GM12878 (cell line): ENCODE measurements at regions not wholly inside any gene's neighbourhood (a gene's known extent, or its start where the extent isn't known, plus 50 kb on each side); places are given as distances from the start of the nearest gene placed in this dataset.

Source experiments
- ATF7 ChIP-seq: fragments of 450-650 bp; IDR thresholded peaks from 2 replicates; pipeline ENCODE4 v1.6.1; 2016; ENCODE audit warnings: low read depth, mild to moderate bottlenecking
- MEF2A ChIP-seq: IDR thresholded peaks from 2 replicates; pipeline ENCODE4 v1.6.1; 2011; ENCODE audit warnings: low read depth, mild to moderate bottlenecking, low read length, moderate library complexity; ENCODE audit not compliant: insufficient read depth
- RAD21 ChIP-seq: IDR thresholded peaks from 2 replicates; pipeline ENCODE4 v1.6.1; 2011; ENCODE audit warnings: mild to moderate bottlenecking, low read depth, low read length, moderate library complexity; ENCODE audit not compliant: insufficient read depth

DNA sequence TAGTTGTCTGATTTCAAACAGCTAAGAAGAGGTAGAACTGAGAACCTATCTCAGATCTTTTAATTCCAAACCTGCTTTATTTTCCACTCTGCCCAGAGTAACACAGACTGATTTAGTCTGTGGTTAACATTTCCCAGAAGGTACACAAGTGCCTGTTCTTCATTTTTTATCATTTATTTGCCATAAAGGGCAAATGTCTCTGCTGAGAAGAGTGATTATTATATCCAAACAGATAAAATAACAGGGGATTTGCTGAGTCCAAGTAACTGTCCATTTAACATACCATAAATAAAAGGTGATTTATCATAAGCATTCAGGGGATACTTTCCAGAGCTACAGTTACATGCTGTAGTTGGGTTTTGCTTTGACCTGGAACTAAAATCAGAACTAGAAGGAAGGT is 617.7 kb downstream of the MBD2 start:
- TF ChIP-seq ATF7 = no peak
- TF ChIP-seq RAD21 = no peak
- no peak for TF ChIP-seq MEF2A
